Naive thymus-derived CD4-positive, alpha-beta T cell (primary cell): ENCODE measurements at regions not wholly inside any gene's neighbourhood (a gene's known extent, or its start where the extent isn't known, plus 50 kb on each side); places are given as distances from the start of the nearest gene placed in this dataset.

Experiments
- ATAC-seq: fragments of 150-1000 bp; cut with Tn5 transposase; 2 replicates; pipeline ENCODE4 v1.10.0; 2021; ENCODE audit warnings: mild to moderate bottlenecking, moderate library complexity
- CTCF ChIA-PET: fragments of 350-600 bp; sonication (Branson Sonifier 250); formaldehyde crosslinking; loops from one replicate; lab custom pipeline; 2021; ENCODE audit warnings: antibody characterized with exemption; lab: Charles Lee
- POLR2A ChIA-PET: fragments of 350-600 bp; sonication (Branson Sonifier 250); formaldehyde crosslinking; loops from one replicate; lab custom pipeline; 2021; ENCODE audit warnings: antibody characterized with exemption, inconsistent platforms; lab: Charles Lee
- DNase-seq, 9 donors: peaks; one replicate each; pipeline versions ENCODE4 v3.0.0 to v3.0.0-alpha.2; 2020 to 2022; ENCODE audit warnings: mixed read lengths in 1 of 9
- H3K27ac ChIP-seq: one replicate; pipeline ENCODE4 v1.7.0; 2013; ENCODE audit warnings: mild to moderate bottlenecking, low read depth, low read length, moderate library complexity
- H3K27me3 ChIP-seq, 2 donors: one replicate each; pipeline ENCODE4 v1.7.0; 2013; ENCODE audit warnings: low read length in 2 of 2, mild to moderate bottlenecking in 2 of 2, moderate library complexity in 2 of 2; ENCODE audit not compliant: control insufficient read depth in 2 of 2, insufficient read depth in 2 of 2
- H3K36me3 ChIP-seq, 3 experiments: 1 replicate in 2 of 3; 2 replicates in 1 of 3; pipeline ENCODE4 v1.7.0; 2013; ENCODE audit warnings: low read length in 3 of 3, mild to moderate bottlenecking in 3 of 3, moderate library complexity in 1 of 3; ENCODE audit not compliant: insufficient read depth in 3 of 3, control insufficient read depth in 2 of 3
- H3K4me1 ChIP-seq, 2 donors: one replicate each; pipeline ENCODE4 v1.7.0; 2013; ENCODE audit warnings: low read length in 2 of 2, mild to moderate bottlenecking in 2 of 2, moderate library complexity in 1 of 2; ENCODE audit not compliant: control insufficient read depth in 2 of 2, insufficient read depth in 2 of 2
- H3K4me3 ChIP-seq: 2 replicates; pipeline ENCODE4 v1.7.0; 2013; ENCODE audit warnings: mild to moderate bottlenecking, low read length
- H3K9me3 ChIP-seq, 3 experiments: 1 replicate in 2 of 3; 2 replicates in 1 of 3; pipeline ENCODE4 v1.7.0; 2013; ENCODE audit warnings: low read length in 3 of 3; ENCODE audit not compliant: control insufficient read depth in 2 of 3
- H3K27ac Mint-ChIP-seq, 9 donors: one replicate each; pipeline ENCODE4 v1.8.0; 2020 to 2022; ENCODE audit warnings: mixed read lengths in 9 of 9, mild to moderate bottlenecking in 8 of 9, moderate library complexity in 5 of 9, inconsistent platforms in 2 of 9
- H3K27me3 Mint-ChIP-seq, 5 donors: one replicate each; pipeline ENCODE4 v1.8.0; 2021 to 2022; ENCODE audit warnings: mixed read lengths in 5 of 5, mild to moderate bottlenecking in 1 of 5
- H3K36me3 Mint-ChIP-seq, 5 donors: one replicate each; pipeline ENCODE4 v1.8.0; 2020 to 2022; ENCODE audit warnings: mixed read lengths in 5 of 5, mild to moderate bottlenecking in 3 of 5, inconsistent platforms in 1 of 5
- H3K4me1 Mint-ChIP-seq, 7 donors: one replicate each; pipeline ENCODE4 v1.8.0; 2020 to 2022; ENCODE audit warnings: mixed read lengths in 7 of 7, mild to moderate bottlenecking in 3 of 7, inconsistent platforms in 1 of 7
- H3K4me3 Mint-ChIP-seq, 10 donors: one replicate each; pipeline ENCODE4 v1.8.0; 2020 to 2022; ENCODE audit warnings: mild to moderate bottlenecking in 10 of 10, mixed read lengths in 10 of 10, moderate library complexity in 6 of 10, inconsistent platforms in 2 of 10
- H3K9me3 Mint-ChIP-seq, 11 donors: one replicate each; pipeline ENCODE4 v1.8.0; 2020 to 2022; ENCODE audit warnings: mixed read lengths in 11 of 11, mild to moderate bottlenecking in 4 of 11, inconsistent platforms in 1 of 11, moderate library complexity in 1 of 11
- intact Hi-C, 2 donors: fragments of 100-400 bp; cut with micrococcal nuclease; formaldehyde crosslinking; loops; one replicate each; pipeline ENCODE4 v1.15.1; 2023

DNA sequence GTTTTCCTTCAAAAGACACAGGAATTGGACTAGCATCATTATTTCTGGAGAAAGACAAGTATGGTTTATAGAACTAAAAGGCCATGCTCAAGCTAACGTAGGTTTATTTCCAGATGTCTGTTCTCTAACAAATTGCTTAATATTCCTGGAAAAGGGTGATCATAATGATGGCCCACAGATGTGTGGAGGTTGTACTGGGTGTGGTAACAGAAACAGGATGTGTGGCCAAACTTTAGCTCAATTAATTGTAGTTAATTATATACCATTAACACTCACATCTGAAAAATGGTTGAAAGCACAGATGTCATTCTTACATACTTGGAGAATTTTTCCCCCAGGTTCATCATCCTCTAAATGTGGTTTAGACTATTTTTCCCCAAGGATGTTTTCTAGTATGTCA lies 292.7 kb upstream of the RASA1 start:
- intact Hi-C loops, result loop anchor here in 1 of 2 donors (5.0 kb wide), 1 partner anchor 37 kb away; no protein-coding TSS in a partner anchor

DNA sequence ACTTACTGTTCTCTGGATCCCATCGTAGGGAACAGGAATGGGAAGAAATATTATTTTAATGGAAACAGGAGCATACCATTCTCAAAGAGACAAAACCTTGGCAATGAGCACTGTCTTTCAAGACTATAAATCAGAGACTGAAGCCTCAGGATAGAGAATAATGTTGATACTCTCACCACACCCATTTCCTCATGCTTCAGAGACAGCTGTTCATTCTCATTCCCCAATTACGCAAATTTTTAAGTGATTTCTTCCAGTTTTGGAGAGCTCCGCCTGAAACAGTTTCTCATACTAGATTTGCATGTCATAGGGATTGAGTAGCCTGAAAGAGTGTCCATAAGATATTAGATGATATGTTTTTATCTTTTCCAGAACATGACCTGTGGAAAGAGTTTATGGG lies 290.5 kb upstream of the RASA1 start:
- no peaks in the 10 kb centered on the region for H3K36me3 Mint-ChIP-seq
- ChIA-PET POLR2A (no interaction called here), CTCF (no interaction called here)
- no peak for ATAC-seq
- Histone ChIP-seq H3K4me3 (no peak overlapping the region), H3K27ac (no peak overlapping the region), H3K36me3 (no peaks in the 10 kb centered on the region), H3K4me1 (no peaks in the 10 kb centered on the region), H3K9me3 (no peaks in the 10 kb centered on the region), H3K27me3 (no peaks in the 10 kb centered on the region)
- intact Hi-C loops, result no loop called here
- no peak overlapping the region for H3K4me3 Mint-ChIP-seq
- H3K4me1 Mint-ChIP-seq, result peaks cover 0 to 2% (median 0%) of the 10 kb centered on the region in 7 donors
- H3K27me3 Mint-ChIP-seq, result peaks cover 9 to 48% (median 25%) of the 10 kb centered on the region in 5 donors
- H3K9me3 Mint-ChIP-seq, result no peaks in the 10 kb centered on the region
- no peak for DNase-seq
- no peak overlapping the region for H3K27ac Mint-ChIP-seq

More for the DNA sequence above, 292.7 kb upstream of the RASA1 start:
- Mint-ChIP-seq H3K4me3 (no peak overlapping the region), H3K36me3 (no peaks in the 10 kb centered on the region), H3K4me1 (peaks cover 0 to 7% (median 0%) of the 10 kb centered on the region in 7 donors), H3K9me3 (no peaks in the 10 kb centered on the region), H3K27ac (no peak overlapping the region), H3K27me3 (peaks cover 12 to 46% (median 23%) of the 10 kb centered on the region in 5 donors)
- H3K4me3 ChIP-seq, result no peak overlapping the region
- DNase-seq (no peak), ATAC-seq (no peak)
- H3K27me3 ChIP-seq, result no peaks in the 10 kb centered on the region
- POLR2A ChIA-PET, result no interaction called here
- H3K4me1 ChIP-seq, result no peaks in the 10 kb centered on the region
- H3K27ac ChIP-seq, result no peak overlapping the region
- no peaks in the 10 kb centered on the region for H3K36me3 ChIP-seq
- H3K9me3 ChIP-seq, result no peaks in the 10 kb centered on the region
- CTCF ChIA-PET, result no interaction called here

DNA sequence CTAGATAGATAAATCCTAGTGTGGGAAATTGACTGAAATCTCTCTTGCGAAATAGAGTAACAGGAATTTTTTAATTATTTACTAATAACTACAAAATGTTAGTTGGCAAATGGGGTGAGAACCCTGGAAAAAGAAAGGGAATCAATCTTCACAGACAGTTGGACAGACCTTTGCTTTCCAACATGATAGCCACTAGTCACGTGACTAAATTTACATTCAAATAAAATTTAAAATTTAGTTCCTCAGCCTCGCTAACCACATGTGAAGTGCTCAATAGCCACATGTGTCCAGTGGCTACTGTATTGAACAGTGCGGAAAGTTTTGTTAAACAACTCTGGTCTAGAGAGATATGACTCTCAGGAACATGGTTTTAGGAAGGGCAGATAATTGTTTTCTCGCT lies 289.9 kb upstream of the RASA1 start:
- Histone ChIP-seq H3K4me3 (no peak overlapping the region), H3K36me3 (no peaks in the 10 kb centered on the region), H3K27me3 (no peaks in the 10 kb centered on the region), H3K4me1 (no peaks in the 10 kb centered on the region), H3K9me3 (no peaks in the 10 kb centered on the region), H3K27ac (no peak overlapping the region)
- H3K4me1 Mint-ChIP-seq, result peaks cover 0 to 2% (median 0%) of the 10 kb centered on the region in 7 donors
- H3K9me3 Mint-ChIP-seq, result no peaks in the 10 kb centered on the region
- CTCF ChIA-PET, result no interaction called here
- POLR2A ChIA-PET, result no interaction called here
- intact Hi-C loops, result no loop called here
- no peak overlapping the region for H3K27ac Mint-ChIP-seq
- H3K4me3 Mint-ChIP-seq, result no peak overlapping the region
- H3K27me3 Mint-ChIP-seq, result peaks cover 7 to 46% (median 22%) of the 10 kb centered on the region in 5 donors
- no peak for ATAC-seq
- H3K36me3 Mint-ChIP-seq, result no peaks in the 10 kb centered on the region
- no peak for DNase-seq

DNA sequence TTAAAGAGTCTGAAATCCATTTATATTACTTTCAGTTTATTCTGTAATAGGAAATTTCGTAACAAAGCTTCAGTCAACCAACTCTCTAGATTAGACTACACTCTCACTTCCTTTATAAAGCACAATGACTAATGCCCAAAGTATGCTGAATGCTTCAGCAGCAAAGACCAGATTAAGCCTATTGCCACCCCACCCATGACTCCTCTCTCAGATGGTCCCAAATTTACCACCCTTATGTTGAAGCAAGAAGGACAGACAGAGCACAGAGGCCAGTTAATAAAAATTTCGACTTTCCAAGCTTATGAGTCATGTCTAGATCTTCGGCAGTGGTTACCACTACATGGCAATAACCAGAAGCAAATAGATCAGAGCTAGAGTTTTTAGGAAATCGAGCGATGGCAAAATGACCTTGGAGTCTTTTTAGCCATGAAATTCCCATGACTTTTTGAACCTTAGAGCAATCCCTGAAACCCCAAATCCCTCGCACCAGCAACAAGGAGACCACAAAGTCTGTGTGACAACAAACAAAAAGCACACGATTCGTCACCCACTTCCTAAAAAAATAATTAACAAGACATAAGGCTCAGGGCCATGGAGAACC lies 287.8 kb upstream of the RASA1 start:
- no peaks in the 10 kb centered on the region for H3K36me3 ChIP-seq

DNA sequence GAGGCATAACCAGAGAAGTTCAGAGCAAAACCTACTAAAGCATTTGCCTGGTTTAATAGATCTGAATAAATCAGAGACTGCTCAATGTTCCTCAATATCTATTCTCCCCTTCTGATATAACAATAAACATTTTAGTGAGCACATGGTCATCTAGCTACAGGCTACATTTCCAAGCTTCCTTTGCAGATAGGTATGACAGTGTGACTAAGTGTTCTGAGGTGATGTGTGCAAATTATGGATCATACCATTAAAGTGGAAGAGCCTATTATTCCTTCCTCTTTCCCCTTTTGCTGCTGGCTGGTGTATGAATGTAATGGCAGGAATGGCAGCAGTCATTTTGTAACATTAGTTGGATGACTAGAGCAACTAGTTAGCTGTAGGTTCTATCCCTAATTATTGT lies 285.8 kb upstream of the RASA1 start:
- intact Hi-C loops, result no loop called here
- ATAC-seq, result no peak
- POLR2A ChIA-PET, result no interaction called here
- DNase-seq, result no peak
- H3K9me3 Mint-ChIP-seq, result no peaks in the 10 kb centered on the region
- peaks cover 0 to 2% (median 0%) of the 10 kb centered on the region in 7 donors for H3K4me1 Mint-ChIP-seq
- no peaks in the 10 kb centered on the region for H3K36me3 ChIP-seq
- H3K27ac Mint-ChIP-seq, result no peak overlapping the region
- peaks cover 2 to 32% (median 4%) of the 10 kb centered on the region in 5 donors for H3K27me3 Mint-ChIP-seq
- H3K27me3 ChIP-seq, result no peaks in the 10 kb centered on the region
- no peak overlapping the region for H3K27ac ChIP-seq
- no peak overlapping the region for H3K4me3 Mint-ChIP-seq
- H3K36me3 Mint-ChIP-seq, result no peaks in the 10 kb centered on the region
- CTCF ChIA-PET, result interaction anchor here (0.9 kb wide), 1 partner anchor 13 kb away, joined by 3 read pairs; no protein-coding TSS in a partner anchor
- H3K4me3 ChIP-seq, result no peak overlapping the region
- no peaks in the 10 kb centered on the region for H3K4me1 ChIP-seq
- no peaks in the 10 kb centered on the region for H3K9me3 ChIP-seq

More for the DNA sequence above, 287.8 kb upstream of the RASA1 start:
- intact Hi-C loops, result no loop called here
- H3K27me3 ChIP-seq, result no peaks in the 10 kb centered on the region
- Mint-ChIP-seq H3K36me3 (no peaks in the 10 kb centered on the region), H3K27me3 (peaks cover 5 to 41% (median 11%) of the 10 kb centered on the region in 5 donors), H3K9me3 (no peaks in the 10 kb centered on the region), H3K4me3 (no peak overlapping the region), H3K27ac (no peak overlapping the region), H3K4me1 (peaks cover 0 to 2% (median 0%) of the 10 kb centered on the region in 7 donors)
- no peak for DNase-seq
- no peak overlapping the region for H3K27ac ChIP-seq
- no peaks in the 10 kb centered on the region for H3K9me3 ChIP-seq
- CTCF ChIA-PET, result no interaction called here
- H3K4me1 ChIP-seq, result no peaks in the 10 kb centered on the region
- peak; percentile 89 for ATAC-seq
- POLR2A ChIA-PET, result no interaction called here
- no peak overlapping the region for H3K4me3 ChIP-seq

DNA sequence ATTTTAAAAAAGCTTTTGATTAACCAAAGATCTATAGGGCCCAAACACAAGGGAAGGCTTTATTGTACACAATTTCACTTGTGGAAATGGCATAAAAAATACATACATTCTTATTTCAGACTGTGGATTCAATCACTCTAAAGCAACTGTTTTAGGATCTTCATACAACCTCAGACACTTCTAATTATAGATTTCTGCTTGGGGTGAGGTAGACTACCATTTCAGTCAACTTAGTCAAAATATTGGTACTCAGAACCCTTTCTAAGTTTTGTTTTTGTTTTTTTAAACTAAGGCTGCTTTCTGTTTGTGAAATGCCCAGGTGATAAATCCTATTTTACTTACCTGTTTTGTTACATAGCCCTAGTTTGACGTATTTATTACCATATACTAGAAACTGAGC lies 284.5 kb upstream of the RASA1 start:
- Histone ChIP-seq H3K36me3 (no peaks in the 10 kb centered on the region), H3K4me3 (no peak overlapping the region), H3K4me1 (no peaks in the 10 kb centered on the region), H3K27ac (no peak overlapping the region), H3K27me3 (no peaks in the 10 kb centered on the region), H3K9me3 (no peaks in the 10 kb centered on the region)
- ChIA-PET CTCF (interaction anchor here (1.0 to 1.2 kb wide), 2 partner anchors 13 to 30 kb away, joined by 3 read pairs; no protein-coding TSS in a partner anchor), POLR2A (no interaction called here)
- intact Hi-C loops, result no loop called here
- Mint-ChIP-seq H3K36me3 (no peaks in the 10 kb centered on the region), H3K4me1 (peaks cover 0 to 2% (median 0%) of the 10 kb centered on the region in 7 donors), H3K9me3 (no peaks in the 10 kb centered on the region), H3K27ac (no peak overlapping the region), H3K27me3 (peaks cover 0 to 37% (median 0%) of the 10 kb centered on the region in 5 donors), H3K4me3 (no peak overlapping the region)
- no peak for DNase-seq
- no peak for ATAC-seq

DNA sequence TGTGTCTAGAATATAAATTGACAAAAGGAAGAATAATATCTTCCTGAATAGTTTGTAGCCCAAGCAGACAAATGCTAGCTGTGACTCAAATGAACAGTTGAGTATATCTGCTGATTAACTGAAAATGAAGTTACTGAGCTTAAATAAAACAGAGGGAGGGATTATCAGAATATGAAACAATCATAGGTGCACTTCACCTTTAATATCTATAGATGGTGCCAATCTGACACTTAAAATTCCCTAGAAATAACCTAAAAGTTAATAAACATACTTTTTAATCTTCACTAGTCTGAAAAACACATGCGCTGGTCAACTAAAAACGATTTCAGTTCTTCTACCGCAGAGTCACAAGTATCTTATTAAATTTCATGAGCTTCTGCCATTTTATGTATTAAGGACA lies 280.8 kb upstream of the RASA1 start:
- Mint-ChIP-seq H3K27ac (no peak overlapping the region), H3K9me3 (peaks cover 0 to 3% (median 0%) of the 10 kb centered on the region in 11 donors), H3K4me3 (no peak overlapping the region), H3K27me3 (peaks cover 0 to 20% (median 0%) of the 10 kb centered on the region in 5 donors), H3K36me3 (no peaks in the 10 kb centered on the region), H3K4me1 (no peaks in the 10 kb centered on the region)
- intact Hi-C loops, result loop anchor here (1.0 to 5.0 kb wide), 2 partner anchors 413 to 415 kb away; no protein-coding TSS in a partner anchor
- ChIA-PET POLR2A (no interaction called here), CTCF (interaction anchor here (0.6 to 3.4 kb wide), 5 partner anchors 17 to 413 kb away, joined by 3 to 20 read pairs (median 4); no protein-coding TSS in a partner anchor)
- Histone ChIP-seq H3K36me3 (no peaks in the 10 kb centered on the region), H3K9me3 (no peaks in the 10 kb centered on the region), H3K27ac (no peak overlapping the region), H3K4me3 (no peak overlapping the region), H3K4me1 (no peaks in the 10 kb centered on the region), H3K27me3 (no peaks in the 10 kb centered on the region)
- peak in 1 of 9 donors; percentile 4 for DNase-seq
- no peak for ATAC-seq
